Trophoblast cell (in vitro differentiated cells and primary cell): ENCODE measurements at regions not wholly inside any gene's neighbourhood (a gene's known extent, or its start where the extent isn't known, plus 50 kb on each side); places are given as distances from the start of the nearest gene placed in this dataset.

Experiments used
- DNase-seq, 2 donors: peaks; one replicate each; pipeline ENCODE4 v3.0.0-alpha.2; 2016
- H2AFZ ChIP-seq: 2 replicates; pipeline ENCODE4 v1.6.1; 2013; ENCODE audit warnings: low read length, moderate library complexity, mild to moderate bottlenecking; ENCODE audit not compliant: insufficient read depth, poor library complexity
- H2AK5ac ChIP-seq: 2 replicates; pipeline ENCODE4 v1.6.1; 2013; ENCODE audit warnings: mild to moderate bottlenecking, low read length
- H2BK120ac ChIP-seq: 2 replicates; pipeline ENCODE4 v1.6.1; 2013; ENCODE audit warnings: low read length, mild to moderate bottlenecking, moderate library complexity; ENCODE audit not compliant: insufficient read depth, poor library complexity
- H2BK12ac ChIP-seq: 2 replicates; pipeline ENCODE4 v1.6.1; 2013; ENCODE audit warnings: mild to moderate bottlenecking, low read length, moderate library complexity
- H2BK5ac ChIP-seq: 2 replicates; pipeline ENCODE4 v1.6.1; 2013; ENCODE audit warnings: low read length, low read depth, moderate library complexity, mild to moderate bottlenecking; ENCODE audit not compliant: poor library complexity
- H3K14ac ChIP-seq: 2 replicates; pipeline ENCODE4 v1.6.1; 2013; ENCODE audit warnings: mild to moderate bottlenecking, low read length
- H3K18ac ChIP-seq: 2 replicates; pipeline ENCODE4 v1.6.1; 2013; ENCODE audit warnings: mild to moderate bottlenecking, low read length
- H3K23ac ChIP-seq: 2 replicates; pipeline ENCODE4 v1.6.1; 2013; ENCODE audit warnings: low read length
- H3K27ac ChIP-seq: 2 replicates; pipeline ENCODE4 v1.5.1; 2013; ENCODE audit warnings: low read depth, mild to moderate bottlenecking, inconsistent platforms, low read length, moderate library complexity
- H3K27me3 ChIP-seq: 2 replicates; pipeline ENCODE4 v1.6.1; 2013; ENCODE audit warnings: inconsistent platforms, mild to moderate bottlenecking, low read length, moderate library complexity; ENCODE audit not compliant: insufficient read depth
- H3K36me3 ChIP-seq, 2 experiments: 1 replicate in 1 of 2; 2 replicates in 1 of 2; pipeline ENCODE4 v1.6.1; 2013; ENCODE audit warnings: low read length in 2 of 2, mild to moderate bottlenecking in 2 of 2, moderate library complexity in 1 of 2; ENCODE audit not compliant: insufficient read depth in 2 of 2, control insufficient read depth in 1 of 2
- H3K4ac ChIP-seq: 2 replicates; pipeline ENCODE4 v1.6.1; 2013; ENCODE audit warnings: low read depth, mild to moderate bottlenecking, low read length, moderate library complexity
- H3K4me1 ChIP-seq, 2 experiments: 1 replicate in 1 of 2; 2 replicates in 1 of 2; pipeline ENCODE4 v1.6.1; 2013; ENCODE audit warnings: low read length in 2 of 2, mild to moderate bottlenecking in 2 of 2, moderate library complexity in 1 of 2; ENCODE audit not compliant: insufficient read depth in 2 of 2, control insufficient read depth in 1 of 2
- H3K4me2 ChIP-seq: 2 replicates; pipeline ENCODE4 v1.6.1; 2013; ENCODE audit warnings: inconsistent platforms, mild to moderate bottlenecking, low read length, moderate library complexity
- H3K4me3 ChIP-seq: 2 replicates; pipeline ENCODE4 v1.5.1; 2013; ENCODE audit warnings: mild to moderate bottlenecking, low read depth, low read length, inconsistent platforms
- H3K79me1 ChIP-seq: one replicate; pipeline ENCODE4 v1.6.1; 2013; ENCODE audit warnings: low read length
- H3K79me2 ChIP-seq: 2 replicates; pipeline ENCODE4 v1.6.1; 2013; ENCODE audit warnings: low read length, mild to moderate bottlenecking; ENCODE audit not compliant: control insufficient read depth, insufficient read depth, poor library complexity
- H3K9ac ChIP-seq: 2 replicates; pipeline ENCODE4 v1.6.1; 2013; ENCODE audit warnings: mild to moderate bottlenecking, low read length
- H3K9me3 ChIP-seq: 2 replicates; pipeline ENCODE4 v1.6.1; 2013; ENCODE audit warnings: low read depth, mild to moderate bottlenecking, control low read depth, inconsistent platforms, low read length; ENCODE audit not compliant: insufficient read depth
- H4K12ac ChIP-seq: 2 replicates; pipeline ENCODE4 v1.6.1; 2013; ENCODE audit warnings: low read depth, mild to moderate bottlenecking, low read length, moderate library complexity
- H4K8ac ChIP-seq: 2 replicates; pipeline ENCODE4 v1.6.1; 2013; ENCODE audit warnings: low read depth, mild to moderate bottlenecking, low read length, moderate library complexity
- H4K91ac ChIP-seq: one replicate; pipeline ENCODE4 v1.6.1; 2013; ENCODE audit warnings: low read depth, mild to moderate bottlenecking, low read length, moderate library complexity
- WGBS: extraction: QIAGEN DNeasy Blood & Tissue Kit; methylation state at CpG from one replicate; pipeline ENCODE4 v1.1.7; 2013; ENCODE audit warnings: missing lambda C conversion rate; ENCODE audit not compliant: insufficient read length, insufficient coverage; ENCODE audit errors: extremely low coverage; 5-methylcytosine and 5-hydroxymethylcytosine counted together

DNA sequence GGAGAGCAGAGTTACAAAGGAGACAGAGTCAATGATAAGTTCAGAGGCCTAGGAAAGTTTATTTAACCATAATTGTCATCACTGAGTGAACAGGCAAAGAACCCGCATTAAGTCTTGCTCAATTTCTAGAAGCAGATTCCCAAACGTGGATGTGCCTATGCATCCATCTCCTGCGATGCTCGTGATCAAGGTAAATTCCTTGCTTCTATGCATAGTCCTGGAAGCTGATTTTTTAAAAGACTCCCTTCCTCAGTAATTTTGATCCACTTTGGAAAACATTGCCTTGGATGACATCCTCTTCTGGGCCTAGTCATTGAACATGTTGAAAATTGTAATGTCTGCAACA, 116.4 kb downstream of the TNFSF18 start:
- no peak overlapping the region for H3K9ac ChIP-seq
- peak overlapping the region; percentile 81 for H2BK5ac ChIP-seq
- no peak overlapping the region for H2AK5ac ChIP-seq
- H2AFZ ChIP-seq: no peak overlapping the region
- no peak overlapping the region for H3K4ac ChIP-seq
- no peak overlapping the region for H3K4me3 ChIP-seq
- peak overlapping the region; percentile 41 for H4K91ac ChIP-seq
- H3K4me2 ChIP-seq: no peak overlapping the region
- WGBS: no CpG with 5 or more reads among the region's 4 CpGs
- H3K27ac ChIP-seq: peak overlapping the region; percentile 87
- peak overlapping the region; percentile 67 for H2BK12ac ChIP-seq
- H3K23ac ChIP-seq: no peak overlapping the region
- peak overlapping the region; percentile 46 for H3K14ac ChIP-seq
- no peaks in the 10 kb centered on the region for H3K36me3 ChIP-seq
- DNase-seq: peak; percentile 48 to 85
- H3K4me1 ChIP-seq: peaks cover 2 to 6% of the 10 kb centered on the region in 2 experiments
- peaks cover under 1% of the 10 kb centered on the region for H3K9me3 ChIP-seq
- peaks cover 18% of the 10 kb centered on the region for H3K79me1 ChIP-seq
- no peak overlapping the region for H3K18ac ChIP-seq
- peak overlapping the region; percentile 52 for H2BK120ac ChIP-seq
- no peaks in the 10 kb centered on the region for H3K27me3 ChIP-seq
- H4K8ac ChIP-seq: peak overlapping the region; percentile 36
- H4K12ac ChIP-seq: no peak overlapping the region
- no peaks in the 10 kb centered on the region for H3K79me2 ChIP-seq

DNA sequence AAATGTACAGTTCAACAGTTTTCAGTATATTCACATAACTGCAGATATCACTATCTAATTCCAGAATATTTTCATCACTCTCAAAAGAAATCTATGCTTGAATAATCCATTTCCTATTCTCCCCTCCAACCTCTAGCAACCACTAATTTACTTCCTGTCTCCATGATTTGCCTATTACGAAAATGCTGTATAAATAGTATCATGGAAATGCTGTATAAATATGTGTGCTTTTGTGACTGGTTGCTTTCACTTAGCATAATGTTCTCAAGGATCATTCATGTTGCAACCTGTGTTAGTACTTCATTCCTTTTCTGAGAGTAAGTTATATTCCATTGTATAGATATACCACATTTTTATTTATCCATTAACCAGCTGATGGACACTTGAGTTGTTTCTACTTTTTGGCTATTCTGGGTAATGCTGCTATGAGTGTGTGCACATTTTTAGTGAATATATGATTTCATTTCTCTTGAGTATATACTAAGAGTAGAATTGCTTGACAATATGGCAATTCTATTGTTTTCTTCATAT, 115.6 kb downstream of the TNFSF18 start:
- Histone ChIP-seq H3K4ac (no peak overlapping the region), H3K79me1 (peaks cover 21% of the 10 kb centered on the region), H2AK5ac (no peak overlapping the region), H2BK12ac (no peak overlapping the region), H3K4me1 (peaks cover 5 to 9% of the 10 kb centered on the region in 2 experiments), H2BK5ac (no peak overlapping the region), H4K12ac (no peak overlapping the region), H3K36me3 (no peaks in the 10 kb centered on the region), H3K27ac (no peak overlapping the region), H3K4me3 (no peak overlapping the region), H2AFZ (no peak overlapping the region), H2BK120ac (no peak overlapping the region), H3K14ac (no peak overlapping the region), H4K8ac (no peak overlapping the region), H3K9ac (no peak overlapping the region), H3K79me2 (peaks cover 2% of the 10 kb centered on the region), H3K27me3 (no peaks in the 10 kb centered on the region), H3K9me3 (peaks cover 3% of the 10 kb centered on the region), H4K91ac (no peak overlapping the region), H3K18ac (no peak overlapping the region), H3K23ac (no peak overlapping the region), H3K4me2 (no peak overlapping the region)
- no peak for DNase-seq
- WGBS: no CpG with 5 or more reads among the region's 1 CpG

DNA sequence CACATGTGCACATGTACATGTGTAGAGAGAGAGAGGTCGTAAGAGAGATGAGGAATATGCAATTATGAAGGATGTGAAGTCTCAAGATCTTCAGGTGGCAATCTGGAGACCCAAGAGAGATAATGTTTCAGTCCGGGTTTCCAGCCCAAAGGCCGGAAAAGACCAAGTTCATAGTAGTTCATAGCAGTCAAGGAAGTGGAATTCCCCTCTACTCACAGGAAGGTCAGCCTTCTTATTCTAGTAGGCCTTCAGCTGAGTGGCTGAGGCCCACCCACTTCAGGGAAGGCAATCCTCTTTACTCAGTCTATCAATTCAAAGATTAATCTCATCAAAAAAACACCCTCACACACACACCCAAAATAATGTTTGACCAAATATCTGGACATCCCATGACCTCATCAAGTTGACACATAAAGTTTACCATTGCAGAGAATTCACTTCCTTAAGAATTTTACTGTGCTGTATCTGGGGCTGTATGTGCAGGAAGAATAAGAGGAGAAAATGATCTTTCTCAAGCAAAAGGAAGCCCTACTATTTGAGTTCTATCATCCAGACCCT, 114.6 kb downstream of the TNFSF18 start:
- no CpG with 5 or more reads among the region's 3 CpGs for WGBS
- no peak overlapping the region for H3K23ac ChIP-seq
- H2AK5ac ChIP-seq: peak overlapping the region; percentile 22
- H3K79me1 ChIP-seq: peaks cover 28% of the 10 kb centered on the region
- no peak overlapping the region for H3K18ac ChIP-seq
- H3K27ac ChIP-seq: no peak overlapping the region
- no peak overlapping the region for H2BK120ac ChIP-seq
- no peak overlapping the region for H2BK5ac ChIP-seq
- no peaks in the 10 kb centered on the region for H3K36me3 ChIP-seq
- H3K4me3 ChIP-seq: no peak overlapping the region
- no peak overlapping the region for H4K91ac ChIP-seq
- peaks cover 3% of the 10 kb centered on the region for H3K79me2 ChIP-seq
- peaks cover 10 to 13% of the 10 kb centered on the region in 2 experiments for H3K4me1 ChIP-seq
- no peak overlapping the region for H3K4me2 ChIP-seq
- peaks cover 5% of the 10 kb centered on the region for H3K9me3 ChIP-seq
- peak overlapping the region; percentile 89 for H2BK12ac ChIP-seq
- no peak overlapping the region for H4K8ac ChIP-seq
- no peak overlapping the region for H3K9ac ChIP-seq
- H3K27me3 ChIP-seq: no peaks in the 10 kb centered on the region
- no peak overlapping the region for H3K14ac ChIP-seq
- no peak overlapping the region for H3K4ac ChIP-seq
- DNase-seq: no peak
- no peak overlapping the region for H2AFZ ChIP-seq
- H4K12ac ChIP-seq: no peak overlapping the region

DNA sequence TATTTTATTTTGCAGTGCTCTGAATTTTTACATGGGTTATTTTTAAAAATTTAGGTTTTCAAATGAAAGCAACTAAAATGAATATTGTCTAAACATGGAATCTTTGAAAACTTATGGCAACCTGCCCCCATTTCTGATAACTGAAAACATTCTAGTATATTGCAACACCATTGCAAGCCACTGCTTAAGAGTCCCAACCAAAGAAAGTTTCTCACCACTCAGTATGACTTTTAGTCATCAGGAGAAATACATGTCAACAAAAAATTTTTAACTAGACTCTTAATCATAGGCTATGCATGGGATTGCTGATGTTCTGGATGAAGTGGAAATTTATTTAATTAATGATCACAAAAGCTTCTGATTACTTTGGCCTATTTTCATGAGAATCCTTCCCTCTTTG, 112.1 kb downstream of the TNFSF18 start:
- no peak overlapping the region for H2AK5ac ChIP-seq
- no peak overlapping the region for H3K14ac ChIP-seq
- no peak overlapping the region for H3K9ac ChIP-seq
- peaks cover 20% of the 10 kb centered on the region for H3K79me1 ChIP-seq
- no peak overlapping the region for H2AFZ ChIP-seq
- no peak overlapping the region for H3K27ac ChIP-seq
- H4K12ac ChIP-seq: no peak overlapping the region
- H3K4me1 ChIP-seq: peaks cover 13 to 14% of the 10 kb centered on the region in 2 experiments
- no peak overlapping the region for H3K4me2 ChIP-seq
- H3K18ac ChIP-seq: no peak overlapping the region
- no peak overlapping the region for H3K4ac ChIP-seq
- no peak for DNase-seq
- H3K36me3 ChIP-seq: no peaks in the 10 kb centered on the region
- peaks cover 4% of the 10 kb centered on the region for H3K79me2 ChIP-seq
- H2BK12ac ChIP-seq: no peak overlapping the region
- H3K27me3 ChIP-seq: no peaks in the 10 kb centered on the region
- no peak overlapping the region for H4K91ac ChIP-seq
- no peak overlapping the region for H2BK120ac ChIP-seq
- no peak overlapping the region for H3K4me3 ChIP-seq
- H4K8ac ChIP-seq: no peak overlapping the region
- H2BK5ac ChIP-seq: no peak overlapping the region
- H3K9me3 ChIP-seq: peaks cover 7% of the 10 kb centered on the region
- H3K23ac ChIP-seq: no peak overlapping the region
